Natural killer cell (primary cell): ENCODE measurements at regions not wholly inside any gene's neighbourhood (a gene's known extent, or its start where the extent isn't known, plus 50 kb on each side); places are given as distances from the start of the nearest gene placed in this dataset.
A peak's percentile ranks its signal among the peaks of the same experiment; 100 is the strongest.

Experiments
- ATAC-seq, 3 donors: fragments of 150-1000 bp in 2 of 3; fragments of 200-7000 bp in 1 of 3; cut with Tn5 transposase; 1 replicate in 1 of 3; 2 replicates in 2 of 3; pipeline ENCODE4 v1.10.0; 2021; ENCODE audit warnings: mild to moderate bottlenecking in 2 of 3, moderate library complexity in 2 of 3
- DNase-seq, 2 donors: peaks; one replicate each; pipeline versions ENCODE4 v3.0.0 to v3.0.0-alpha.2; 2013 to 2021; ENCODE audit warnings: mixed read lengths in 1 of 2
- H3K27ac ChIP-seq: one replicate; pipeline ENCODE4 v1.5.1; 2013; ENCODE audit warnings: mild to moderate bottlenecking, low read length
- H3K27me3 ChIP-seq: one replicate; pipeline ENCODE4 v1.6.1; 2013; ENCODE audit warnings: low read length; ENCODE audit not compliant: control insufficient read depth, insufficient read depth
- H3K36me3 ChIP-seq: one replicate; pipeline ENCODE4 v1.6.1; 2013; ENCODE audit warnings: low read length; ENCODE audit not compliant: control insufficient read depth, insufficient read depth
- H3K4me1 ChIP-seq: one replicate; pipeline ENCODE4 v1.6.1; 2013; ENCODE audit warnings: low read length; ENCODE audit not compliant: control insufficient read depth, insufficient read depth
- H3K4me3 ChIP-seq: one replicate; pipeline ENCODE4 v1.5.1; 2013; ENCODE audit warnings: low read length
- H3K9me3 ChIP-seq: one replicate; pipeline ENCODE4 v1.6.1; 2013; ENCODE audit warnings: low read length; ENCODE audit not compliant: control insufficient read depth, insufficient read depth
- H3K27ac Mint-ChIP-seq, 2 donors: one replicate each; pipeline ENCODE4 v1.8.0; 2022; ENCODE audit warnings: mild to moderate bottlenecking in 2 of 2, mixed read lengths in 2 of 2, moderate library complexity in 1 of 2
- H3K27me3 Mint-ChIP-seq, 2 donors: one replicate each; pipeline ENCODE4 v1.8.0; 2022; ENCODE audit warnings: low read depth in 2 of 2, mixed read lengths in 2 of 2
- H3K36me3 Mint-ChIP-seq: one replicate; pipeline ENCODE4 v1.8.0; 2022; ENCODE audit warnings: mixed read lengths
- H3K4me1 Mint-ChIP-seq, 2 donors: one replicate each; pipeline ENCODE4 v1.8.0; 2022; ENCODE audit warnings: mixed read lengths in 2 of 2
- H3K4me3 Mint-ChIP-seq: one replicate; pipeline ENCODE4 v1.8.0; 2022; ENCODE audit warnings: mild to moderate bottlenecking, moderate library complexity, mixed read lengths
- H3K9me3 Mint-ChIP-seq, 2 donors: one replicate each; pipeline ENCODE4 v1.8.0; 2022; ENCODE audit warnings: mixed read lengths in 2 of 2
- WGBS: methylation state at CpG from one replicate; pipeline ENCODE4 v1.1.7; 2013; ENCODE audit warnings: missing lambda C conversion rate; ENCODE audit not compliant: insufficient coverage; 5-methylcytosine and 5-hydroxymethylcytosine counted together
- intact Hi-C: fragments of 100-400 bp; cut with micrococcal nuclease; formaldehyde crosslinking; loops from one replicate; pipeline ENCODE4 v1.14.2; 2022
- TF ChIP-seq, protein P1 (sequence below): fragments of 200-600 bp; IDR thresholded peaks from one replicate; pipeline ENCODE4 v1.8.0; 2022; ENCODE audit warnings: antibody characterized with exemption

DNA sequence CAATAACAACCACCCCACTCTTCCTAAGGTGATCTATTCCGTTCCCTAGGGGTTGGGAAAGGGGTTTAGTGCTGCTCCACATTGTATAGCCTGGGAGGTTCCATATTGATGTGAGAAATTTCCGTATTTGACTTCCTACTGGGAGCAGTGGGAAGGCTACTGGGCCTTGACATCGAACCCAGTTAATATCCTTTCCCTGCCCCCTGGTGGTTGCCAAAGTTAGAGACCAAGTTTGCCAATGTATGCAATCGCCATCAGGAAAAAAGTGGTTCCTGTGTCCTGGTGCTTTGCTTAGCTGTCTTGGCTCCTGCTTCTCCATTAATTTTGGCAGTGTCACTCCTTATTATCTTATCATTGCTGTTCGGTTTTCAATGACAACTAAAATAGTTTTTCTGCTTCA lies 914.9 kb downstream of the KCNJ2 start:
- no peak for DNase-seq
- WGBS, result 56% methylated on average over 4 of the region's 5 CpGs
- no peaks in the 10 kb centered on the region for H3K27me3 ChIP-seq

DNA sequence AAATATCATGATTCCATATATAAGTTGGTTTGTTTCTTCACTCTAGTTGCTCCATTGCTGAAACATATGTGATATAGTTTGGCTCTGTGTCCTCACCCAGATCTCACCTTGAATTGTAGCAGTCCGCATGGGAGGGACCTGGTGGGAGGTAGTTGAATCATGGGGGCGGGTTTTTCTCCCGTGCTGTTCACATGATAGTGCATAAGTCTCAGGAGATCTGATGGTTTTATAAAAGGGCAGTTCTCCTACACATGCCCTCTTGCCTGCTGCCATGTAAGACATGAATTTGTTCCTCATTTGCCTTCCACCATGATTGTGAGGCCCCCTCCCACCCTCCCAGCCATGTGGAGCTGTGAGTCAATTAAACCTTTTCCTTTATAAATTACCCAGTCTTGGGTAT lies 915.5 kb downstream of the KCNJ2 start:
- Mint-ChIP-seq H3K9me3 (peaks cover 10 to 13% of the 10 kb centered on the region in 2 donors), H3K27me3 (no peaks in the 10 kb centered on the region), H3K27ac (no peak overlapping the region), H3K36me3 (no peaks in the 10 kb centered on the region), H3K4me3 (no peak overlapping the region), H3K4me1 (no peaks in the 10 kb centered on the region)
- H3K27ac ChIP-seq, result no peak overlapping the region
- H3K9me3 ChIP-seq, result no peaks in the 10 kb centered on the region
- TF ChIP-seq, protein P1, sequence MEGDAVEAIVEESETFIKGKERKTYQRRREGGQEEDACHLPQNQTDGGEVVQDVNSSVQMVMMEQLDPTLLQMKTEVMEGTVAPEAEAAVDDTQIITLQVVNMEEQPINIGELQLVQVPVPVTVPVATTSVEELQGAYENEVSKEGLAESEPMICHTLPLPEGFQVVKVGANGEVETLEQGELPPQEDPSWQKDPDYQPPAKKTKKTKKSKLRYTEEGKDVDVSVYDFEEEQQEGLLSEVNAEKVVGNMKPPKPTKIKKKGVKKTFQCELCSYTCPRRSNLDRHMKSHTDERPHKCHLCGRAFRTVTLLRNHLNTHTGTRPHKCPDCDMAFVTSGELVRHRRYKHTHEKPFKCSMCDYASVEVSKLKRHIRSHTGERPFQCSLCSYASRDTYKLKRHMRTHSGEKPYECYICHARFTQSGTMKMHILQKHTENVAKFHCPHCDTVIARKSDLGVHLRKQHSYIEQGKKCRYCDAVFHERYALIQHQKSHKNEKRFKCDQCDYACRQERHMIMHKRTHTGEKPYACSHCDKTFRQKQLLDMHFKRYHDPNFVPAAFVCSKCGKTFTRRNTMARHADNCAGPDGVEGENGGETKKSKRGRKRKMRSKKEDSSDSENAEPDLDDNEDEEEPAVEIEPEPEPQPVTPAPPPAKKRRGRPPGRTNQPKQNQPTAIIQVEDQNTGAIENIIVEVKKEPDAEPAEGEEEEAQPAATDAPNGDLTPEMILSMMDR, result no peak
- no peak for ATAC-seq
- H3K27me3 ChIP-seq, result no peaks in the 10 kb centered on the region
- no peak for DNase-seq
- no peaks in the 10 kb centered on the region for H3K36me3 ChIP-seq
- H3K4me1 ChIP-seq, result no peaks in the 10 kb centered on the region
- H3K4me3 ChIP-seq, result no peak overlapping the region
- WGBS, result 85% methylated on average over 3 of the region's 3 CpGs
- intact Hi-C loops, result no loop called here

More for the DNA sequence above, 914.9 kb downstream of the KCNJ2 start:
- intact Hi-C loops, result no loop called here
- Mint-ChIP-seq H3K27ac (no peak overlapping the region), H3K4me1 (no peaks in the 10 kb centered on the region), H3K9me3 (peaks cover 14 to 16% of the 10 kb centered on the region in 2 donors), H3K4me3 (no peak overlapping the region), H3K27me3 (no peaks in the 10 kb centered on the region), H3K36me3 (no peaks in the 10 kb centered on the region)
- Histone ChIP-seq H3K4me1 (no peaks in the 10 kb centered on the region), H3K4me3 (no peak overlapping the region), H3K36me3 (no peaks in the 10 kb centered on the region), H3K9me3 (no peaks in the 10 kb centered on the region), H3K27ac (no peak overlapping the region)
- no peak for ATAC-seq
- TF ChIP-seq, protein P1, result no peak

DNA sequence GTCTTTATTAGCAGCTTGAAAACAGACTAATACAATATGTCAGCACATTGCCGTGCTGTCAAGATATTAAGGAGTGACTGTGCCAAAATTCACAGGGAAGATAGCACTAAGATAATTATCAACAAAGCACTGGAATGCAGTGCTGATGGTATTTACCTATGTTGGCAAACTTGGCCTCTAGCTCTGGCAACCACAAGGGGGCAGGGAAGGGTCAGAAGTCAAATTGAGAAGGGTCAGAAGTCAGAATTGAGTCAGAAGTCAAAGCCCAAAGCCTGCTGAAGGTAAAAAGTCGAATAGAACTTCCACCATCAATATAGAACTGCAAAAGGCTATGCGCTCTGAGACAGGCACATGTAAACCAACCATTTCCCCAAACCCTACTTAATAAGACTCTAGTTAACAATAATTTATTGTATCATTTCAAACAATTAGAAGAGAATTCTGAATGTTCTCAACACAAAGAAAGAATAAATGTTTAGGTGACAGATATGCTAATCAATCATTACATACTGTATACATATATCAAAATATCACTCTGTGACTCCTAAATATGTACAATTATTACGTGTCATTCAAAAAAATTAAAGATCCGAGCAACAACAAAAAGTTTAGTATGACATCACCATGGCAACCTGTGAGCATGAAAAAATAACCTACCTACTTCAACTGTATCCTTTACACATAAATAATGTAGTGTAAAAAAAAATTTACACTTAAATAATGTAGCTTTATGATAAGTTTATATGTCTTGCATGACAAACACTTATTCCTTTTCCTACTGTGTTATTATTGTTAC lies 916.1 kb downstream of the KCNJ2 start:
- Mint-ChIP-seq H3K36me3 (no peaks in the 10 kb centered on the region), H3K4me3 (no peak overlapping the region), H3K27ac (no peak overlapping the region), H3K27me3 (no peaks in the 10 kb centered on the region), H3K4me1 (no peaks in the 10 kb centered on the region), H3K9me3 (peaks cover 5 to 10% of the 10 kb centered on the region in 2 donors)
- TF ChIP-seq, protein P1, result no peak
- intact Hi-C loops, result no loop called here
- no peaks in the 10 kb centered on the region for H3K36me3 ChIP-seq
- ATAC-seq (no peak), DNase-seq (peak in 1 of 2 donors; percentile 1)
- H3K9me3 ChIP-seq, result no peaks in the 10 kb centered on the region
- no peaks in the 10 kb centered on the region for H3K4me1 ChIP-seq
- no peak overlapping the region for H3K4me3 ChIP-seq
- 72% methylated on average over 4 of the region's 5 CpGs for WGBS
- no peak overlapping the region for H3K27ac ChIP-seq
- no peaks in the 10 kb centered on the region for H3K27me3 ChIP-seq

DNA sequence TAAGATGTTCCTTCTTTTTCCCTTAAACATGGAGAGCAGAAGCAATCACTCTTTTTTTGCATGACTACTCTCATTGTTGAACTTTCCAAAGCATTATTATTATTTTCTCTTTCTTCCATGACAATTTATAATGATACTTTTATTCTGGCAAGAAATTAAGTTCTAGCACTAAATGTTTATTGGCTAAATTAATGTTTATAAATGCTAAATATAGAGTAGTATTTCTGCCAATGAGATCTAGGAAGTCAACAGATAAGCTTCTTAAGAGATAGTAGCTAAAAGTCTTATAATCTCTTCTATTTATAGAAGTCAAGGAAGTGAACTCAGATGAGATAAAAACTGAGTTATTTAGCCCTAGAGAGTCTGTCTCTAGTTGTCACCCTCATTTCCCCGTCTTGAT lies 920.1 kb downstream of the KCNJ2 start:
- no CpG with 5 or more reads among the region's 1 CpG for WGBS

More for the DNA sequence above, 920.1 kb downstream of the KCNJ2 start:
- Histone ChIP-seq H3K4me3 (no peak overlapping the region), H3K27ac (no peak overlapping the region), H3K9me3 (no peaks in the 10 kb centered on the region), H3K36me3 (no peaks in the 10 kb centered on the region), H3K4me1 (no peaks in the 10 kb centered on the region), H3K27me3 (no peaks in the 10 kb centered on the region)
- ATAC-seq, result no peak
- intact Hi-C loops, result no loop called here
- no peak overlapping the region for H3K4me3 Mint-ChIP-seq
- TF ChIP-seq, protein P1, result no peak
- no peaks in the 10 kb centered on the region for H3K4me1 Mint-ChIP-seq
- no peaks in the 10 kb centered on the region for H3K27me3 Mint-ChIP-seq
- no peak for DNase-seq
- H3K36me3 Mint-ChIP-seq, result peaks cover 7% of the 10 kb centered on the region
- H3K9me3 Mint-ChIP-seq, result peaks cover 3 to 9% of the 10 kb centered on the region in 2 donors
- H3K27ac Mint-ChIP-seq, result no peak overlapping the region
